RWPE1 (cell line): ENCODE measurements at regions not wholly inside any gene's neighbourhood (a gene's known extent, or its start where the extent isn't known, plus 50 kb on each side); places are given as distances from the start of the nearest gene placed in this dataset.
"Not testable (repeated sequence)": the region's sequence is repeated elsewhere in the genome, so short reads cannot be mapped to it uniquely, and the experiment has no call there.

ENCODE experiments used
- CTCF ChIA-PET: fragments of 350-600 bp; sonication (Branson Sonifier 250); formaldehyde crosslinking; extraction: SDS; loops from one replicate; lab custom pipeline; 2021; lab: Yijun Ruan, JAX
- POLR2A ChIA-PET: fragments of 400-600 bp; formaldehyde crosslinking; extraction: SDS; loops from one replicate; lab custom pipeline; 2020; ENCODE audit warnings: antibody characterized with exemption; ENCODE audit not compliant: low non-redundant PET; lab: Yijun Ruan, JAX
- DNase-seq: peaks from one replicate; pipeline ENCODE4 v3.0.0; 2012; ENCODE audit warnings: low spot score
- H3K27ac ChIP-seq: fragments of 450-650 bp; 2 replicates; pipeline ENCODE4 v1.5.1; 2017
- CTCF ChIP-seq: fragments of 450-650 bp; conservative IDR thresholded peaks from 2 replicates; pipeline ENCODE4 v1.5.1; 2017; ENCODE audit warnings: low read depth, mild to moderate bottlenecking

GRCh38 chr1:196029410-196029809 lies 578.8 kb downstream of the KCNT2 start:
- TF ChIP-seq CTCF: no peak

DNA sequence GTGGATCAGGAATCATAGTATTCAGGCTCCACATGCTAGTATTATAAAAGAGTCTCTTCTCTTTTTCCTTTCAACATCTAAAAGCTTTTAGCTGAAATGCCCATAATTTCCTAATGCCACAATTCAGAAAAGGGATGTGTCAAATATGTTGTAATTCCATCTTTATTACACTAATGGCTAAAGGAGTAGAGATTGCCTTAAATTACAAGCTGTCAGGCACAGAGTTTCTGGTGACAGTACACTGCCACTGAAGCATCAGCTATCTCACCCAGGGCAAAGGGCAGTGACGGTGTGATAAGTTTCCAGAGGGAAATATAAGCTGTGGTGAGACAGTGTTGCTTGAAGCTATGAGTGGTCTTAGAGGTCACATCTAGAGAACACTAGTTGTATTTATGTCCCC lies 581.1 kb downstream of the KCNT2 start:
- TF ChIP-seq CTCF: no peak
- DNase-seq: no peak
- CTCF ChIA-PET: interaction anchor here (1.2 kb wide), 1 partner anchor 87 kb away, joined by 7 read pairs; no protein-coding TSS in a partner anchor
- POLR2A ChIA-PET: no interaction called here
- H3K27ac ChIP-seq: no peak overlapping the region

More at GRCh38 chr1:196029410-196029809, 578.8 kb downstream of the KCNT2 start:
- CTCF ChIA-PET: interaction anchor here (0.6 to 3.1 kb wide), 10 partner anchors 11 to 605 kb away, joined by 3 to 65 read pairs (median 3); no protein-coding TSS in a partner anchor
- DNase-seq: no peak
- H3K27ac ChIP-seq: no peak overlapping the region
- POLR2A ChIA-PET: no interaction called here

- POLR2A ChIA-PET, DNase-seq, H3K27ac ChIP-seq: not testable (repeated sequence)
- CTCF ChIA-PET: interaction anchor here (1.4 kb wide), 1 partner anchor 81 kb away, joined by 3 read pairs; no protein-coding TSS in a partner anchor
Observed at GRCh38 chr1:196021174-196021573, 587.1 kb downstream of the KCNT2 start.

GRCh38 chr1:196009362-196009761 lies 598.9 kb downstream of the KCNT2 start:
- H3K27ac ChIP-seq: no peak overlapping the region
- CTCF ChIA-PET: interaction anchor here (0.7 to 1.0 kb wide), 3 partner anchors 10 to 45 kb away, joined by 3 read pairs; no protein-coding TSS in a partner anchor
- no peak for DNase-seq
- POLR2A ChIA-PET: no interaction called here
- no peak for TF ChIP-seq CTCF

DNA sequence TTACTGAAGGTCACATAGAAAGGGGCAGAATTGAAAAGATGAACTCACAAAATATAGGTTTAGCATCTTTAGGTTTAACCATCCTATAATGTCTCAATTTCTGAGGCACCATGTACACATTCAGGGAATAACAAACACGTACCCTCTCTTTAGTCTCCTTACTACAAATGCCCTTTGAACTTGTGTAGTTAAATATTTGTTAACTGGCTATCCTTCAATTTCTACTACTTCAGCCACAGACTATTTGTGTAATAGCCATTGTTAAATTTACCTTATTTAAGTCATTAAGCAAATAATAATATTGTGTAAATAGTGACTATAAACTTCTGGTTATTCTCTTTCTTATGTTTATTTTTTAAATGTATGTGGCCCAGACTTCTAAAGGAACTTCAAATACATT lies 600.5 kb downstream of the KCNT2 start:
- no peak for TF ChIP-seq CTCF
- ChIA-PET POLR2A (no interaction called here), CTCF (interaction anchor here (0.7 kb wide), 1 partner anchor 23 kb away, joined by 4 read pairs; no protein-coding TSS in a partner anchor)
- H3K27ac ChIP-seq: no peak overlapping the region
- DNase-seq: no peak

DNA sequence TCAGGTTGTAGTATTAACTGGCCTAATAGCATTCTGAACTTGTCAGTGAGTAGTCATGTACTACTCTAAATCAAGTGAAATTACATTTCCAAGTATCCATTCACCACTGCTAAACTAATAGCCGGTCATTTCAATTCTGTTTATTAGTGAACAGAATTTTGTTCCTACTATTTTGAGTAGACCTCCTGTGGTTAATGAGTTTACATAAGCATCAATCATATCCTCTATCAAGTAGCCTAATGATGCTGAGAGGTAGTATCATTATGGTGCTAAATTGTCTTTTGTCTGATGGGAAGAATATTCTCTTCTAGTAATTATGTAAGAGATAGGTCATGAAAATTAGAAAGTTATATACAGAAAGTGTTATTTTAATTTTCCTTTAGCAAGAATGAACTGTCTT lies 602.8 kb downstream of the KCNT2 start:
- no peak for DNase-seq
- no peak overlapping the region for H3K27ac ChIP-seq
- TF ChIP-seq CTCF: no peak
- ChIA-PET CTCF (no interaction called here), POLR2A (no interaction called here)

DNA sequence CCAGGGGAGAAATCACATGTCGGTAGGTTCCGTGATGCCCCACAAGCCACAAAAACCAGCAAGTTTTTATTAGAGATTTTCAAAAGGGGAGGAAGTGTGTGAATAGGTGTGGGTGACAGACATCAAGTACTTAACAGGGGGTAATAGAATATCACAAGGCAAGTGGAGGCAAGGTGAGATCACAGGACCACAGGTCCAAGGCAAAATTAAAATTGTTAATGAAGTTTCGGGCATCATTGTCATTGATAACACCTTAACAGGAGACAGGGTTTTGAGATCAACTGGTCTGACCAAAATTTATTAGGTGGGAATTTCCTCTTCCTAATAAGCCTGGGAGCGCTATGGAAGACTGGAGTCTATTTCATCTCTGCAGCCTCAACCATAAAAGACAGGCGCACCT lies 603.9 kb downstream of the KCNT2 start:
- CTCF ChIA-PET, H3K27ac ChIP-seq, DNase-seq, POLR2A ChIA-PET: not testable (repeated sequence)
